AG09309 (cell line): ENCODE measurements at regions not wholly inside any gene's neighbourhood (a gene's known extent, or its start where the extent isn't known, plus 50 kb on each side); places are given as distances from the start of the nearest gene placed in this dataset.
"Not testable (repeated sequence)": the region's sequence is repeated elsewhere in the genome, so short reads cannot be mapped to it uniquely, and the experiment has no call there.

ENCODE experiments used
- DNase-seq: peaks from one replicate; pipeline ENCODE4 v3.0.0-alpha.2; 2010; ENCODE audit warnings: low read depth
- H3K4me3 ChIP-seq: 2 replicates; pipeline ENCODE4 v1.5.1; 2011; ENCODE audit warnings: mild to moderate bottlenecking, low read depth, low read length, moderate library complexity; ENCODE audit not compliant: control insufficient read depth
- CTCF ChIP-seq: IDR thresholded peaks from 2 replicates; pipeline ENCODE4 v1.5.1; 2011; ENCODE audit warnings: mild to moderate bottlenecking, low read depth, low read length, inconsistent platforms; ENCODE audit not compliant: insufficient read depth, control insufficient read depth; ENCODE audit errors: missing control alignments

GRCh38 chr5:106784846-106785245, 885.9 kb downstream of the EFNA5 start:
- DNase-seq, result no peak
- no peak overlapping the region for H3K4me3 ChIP-seq
- no peak for TF ChIP-seq CTCF

- TF ChIP-seq CTCF, result no peak
- no peak for DNase-seq
- no peak overlapping the region for H3K4me3 ChIP-seq
Observed at GRCh38 chr5:106780355-106780754, 890.4 kb downstream of the EFNA5 start.

- DNase-seq, H3K4me3 ChIP-seq: not testable (repeated sequence)
Observed at GRCh38 chr5:106776515-106776914, 894.2 kb downstream of the EFNA5 start.

- no peak overlapping the region for H3K4me3 ChIP-seq
- TF ChIP-seq CTCF, result no peak
- no peak for DNase-seq
Observed at GRCh38 chr5:106768392-106768791, 902.3 kb downstream of the EFNA5 start.

- no peak overlapping the region for H3K4me3 ChIP-seq
- TF ChIP-seq CTCF, result no peak
- DNase-seq, result no peak
Observed at GRCh38 chr5:106766916-106767315, 903.8 kb downstream of the EFNA5 start.

GRCh38 chr5:106759581-106759980, 911.2 kb downstream of the EFNA5 start:
- DNase-seq, result no peak
- H3K4me3 ChIP-seq, result no peak overlapping the region
- no peak for TF ChIP-seq CTCF

GRCh38 chr5:106759152-106759551, 911.6 kb downstream of the EFNA5 start:
- no peak for DNase-seq
- H3K4me3 ChIP-seq, result no peak overlapping the region
- TF ChIP-seq CTCF, result no peak

- no peak for DNase-seq
Observed at GRCh38 chr5:106757672-106758071, 913.1 kb downstream of the EFNA5 start.

More at GRCh38 chr5:106757672-106758071, 913.1 kb downstream of the EFNA5 start:
- no peak overlapping the region for H3K4me3 ChIP-seq
- no peak for TF ChIP-seq CTCF
